B cell (primary cell): ENCODE measurements at regions not wholly inside any gene's neighbourhood (a gene's known extent, or its start where the extent isn't known, plus 50 kb on each side); places are given as distances from the start of the nearest gene placed in this dataset.

ENCODE experiments used
- ATAC-seq: fragments of 200-7000 bp; cut with Tn5 transposase; one replicate; pipeline ENCODE4 v1.10.0; 2021; ENCODE audit warnings: low read depth, mild to moderate bottlenecking, moderate number of reproducible peaks, moderate library complexity
- CTCF ChIA-PET: fragments of 350-600 bp; sonication (Branson Sonifier 250); formaldehyde crosslinking; loops from one replicate; lab custom pipeline; 2021; ENCODE audit warnings: antibody characterized with exemption, inconsistent platforms; lab: Charles Lee
- POLR2A ChIA-PET: fragments of 350-600 bp; sonication (Branson Sonifier 250); formaldehyde crosslinking; loops from one replicate; lab custom pipeline; 2021; ENCODE audit warnings: antibody characterized with exemption; lab: Charles Lee
- DNase-seq: peaks from one replicate; pipeline ENCODE4 v3.0.0; 2013
- H2AFZ ChIP-seq: 2 replicates; pipeline ENCODE4 v1.6.1; 2012; ENCODE audit warnings: mild to moderate bottlenecking, low read depth, low read length; ENCODE audit not compliant: insufficient read depth, poor library complexity, severe bottlenecking
- H3K27ac ChIP-seq, 2 donors: 1 replicate in 1 of 2; 2 replicates in 1 of 2; pipeline ENCODE4 v1.5.1; 2012 to 2013; ENCODE audit warnings: low read length in 2 of 2, mild to moderate bottlenecking in 2 of 2, moderate library complexity in 1 of 2
- H3K27me3 ChIP-seq, 4 experiments: fragments of 200-600 bp in 1 of 4; sonication (generic) in 1 of 4; replicated peaks in 1 of 4; 1 replicate in 2 of 4; 2 replicates in 2 of 4; pipeline versions ENCODE4 v1.6.1 to v1.7.0; 2013 to 2016; ENCODE audit warnings: low read length in 3 of 4, mild to moderate bottlenecking in 2 of 4, mixed read lengths in 1 of 4, moderate library complexity in 1 of 4; ENCODE audit not compliant: insufficient read depth in 4 of 4, control insufficient read depth in 3 of 4; ENCODE audit errors: control extremely low read depth in 1 of 4
- H3K36me3 ChIP-seq, 2 experiments: replicated peaks in 1 of 2; 1 replicate in 1 of 2; 2 replicates in 1 of 2; pipeline versions ENCODE4 v1.6.1 to v1.7.1; 2013; ENCODE audit warnings: low read length in 1 of 2; ENCODE audit not compliant: insufficient read depth in 2 of 2, control insufficient read depth in 1 of 2; ENCODE audit errors: control extremely low read depth in 1 of 2, extremely low read depth in 1 of 2
- H3K4me1 ChIP-seq, 2 donors: fragments of 200-600 bp in 1 of 2; sonication (generic) in 1 of 2; 1 replicate in 1 of 2; 2 replicates in 1 of 2; pipeline versions ENCODE4 v1.5.1 to v1.6.1; 2013 to 2017; ENCODE audit warnings: low read length in 2 of 2; ENCODE audit not compliant: control insufficient read depth in 2 of 2, insufficient read depth in 2 of 2
- H3K4me2 ChIP-seq: replicated peaks from 2 replicates; pipeline ENCODE3; 2012; ENCODE audit warnings: mild to moderate bottlenecking, low read depth, low read length; ENCODE audit not compliant: poor library complexity, severe bottlenecking
- H3K4me3 ChIP-seq, 5 experiments: fragments of 200-600 bp in 1 of 5; sonication (generic) in 1 of 5; 1 replicate in 3 of 5; 2 replicates in 2 of 5; pipeline versions ENCODE4 v1.5.1 to v1.7.0; 2011 to 2016; ENCODE audit warnings: low read length in 4 of 5, mild to moderate bottlenecking in 4 of 5, low read depth in 2 of 5, control low read depth in 1 of 5, moderate library complexity in 1 of 5; ENCODE audit not compliant: insufficient read depth in 1 of 5; ENCODE audit errors: control extremely low read depth in 1 of 5, extremely low read depth in 1 of 5
- H3K79me2 ChIP-seq: fragments of 200-600 bp; sonication (generic); one replicate; pipeline ENCODE4 v1.6.0; 2016; ENCODE audit warnings: low read length; ENCODE audit not compliant: control insufficient read depth, insufficient read depth
- H3K9ac ChIP-seq: fragments of 200-600 bp; sonication (generic); 2 replicates; pipeline ENCODE4 v1.6.1; 2017; ENCODE audit warnings: mild to moderate bottlenecking, low read length, moderate library complexity
- H3K9me3 ChIP-seq, 3 donors: one replicate each; pipeline versions ENCODE4 v1.6.1 to v1.7.1; 2013; ENCODE audit warnings: low read length in 2 of 3; ENCODE audit not compliant: control insufficient read depth in 2 of 3, insufficient read depth in 1 of 3; ENCODE audit errors: control extremely low read depth in 1 of 3
- H4K20me1 ChIP-seq: 2 replicates; pipeline ENCODE4 v1.6.0; 2012; ENCODE audit warnings: mild to moderate bottlenecking, low read length; ENCODE audit not compliant: insufficient read depth, control insufficient read depth, poor library complexity, severe bottlenecking
- H3K27ac Mint-ChIP-seq: one replicate; pipeline ENCODE4 v1.8.0; 2021; ENCODE audit warnings: mixed read lengths
- H3K27me3 Mint-ChIP-seq: one replicate; pipeline ENCODE4 v1.8.0; 2021; ENCODE audit warnings: mixed read lengths
- H3K4me1 Mint-ChIP-seq: one replicate; pipeline ENCODE4 v1.8.0; 2021; ENCODE audit warnings: mixed read lengths
- H3K4me3 Mint-ChIP-seq: one replicate; pipeline ENCODE4 v1.8.0; 2021; ENCODE audit warnings: mixed read lengths
- H3K9me3 Mint-ChIP-seq: one replicate; pipeline ENCODE4 v1.8.0; 2022; ENCODE audit warnings: mixed read lengths; ENCODE audit not compliant: insufficient read depth
- CTCF ChIP-seq: fragments of 200-600 bp; IDR thresholded peaks from one replicate; pipeline ENCODE4 v1.8.0; 2022; ENCODE audit warnings: antibody characterized with exemption, mild to moderate bottlenecking
- EZH2 ChIP-seq: IDR thresholded peaks from 2 replicates; pipeline ENCODE4 v1.6.1; 2012; ENCODE audit warnings: borderline replicate concordance, low read depth, mild to moderate bottlenecking, moderate library complexity, low read length; ENCODE audit not compliant: insufficient read depth, poor library complexity, severe bottlenecking
- WGBS: methylation state at CpG from one replicate; pipeline ENCODE4 v1.1.5; 2013; ENCODE audit warnings: missing lambda C conversion rate; ENCODE audit not compliant: insufficient coverage; 5-methylcytosine and 5-hydroxymethylcytosine counted together
- intact Hi-C: fragments of 100-400 bp; cut with micrococcal nuclease; formaldehyde crosslinking; loops from one replicate; pipeline ENCODE4 v1.10.0; 2022

- Mint-ChIP-seq H3K27ac (no peak overlapping the region), H3K27me3 (no peaks in the 10 kb centered on the region), H3K4me1 (no peaks in the 10 kb centered on the region), H3K9me3 (no peaks in the 10 kb centered on the region), H3K4me3 (no peak overlapping the region)
- H3K4me3 ChIP-seq: no peak overlapping the region
- no peak for ATAC-seq
- H3K79me2 ChIP-seq: no peaks in the 10 kb centered on the region
- POLR2A ChIA-PET: no interaction called here
- H3K9ac ChIP-seq: no peak overlapping the region
- no peaks in the 10 kb centered on the region for H3K36me3 ChIP-seq
- CTCF ChIA-PET: no interaction called here
- intact Hi-C loops: no loop called here
- H3K4me1 ChIP-seq: no peaks in the 10 kb centered on the region
- H3K4me2 ChIP-seq: no peak overlapping the region
- TF ChIP-seq CTCF (no peak), EZH2 (no peak)
- no peak overlapping the region for H2AFZ ChIP-seq
- H3K27me3 ChIP-seq: no peaks in the 10 kb centered on the region
- no peak overlapping the region for H3K27ac ChIP-seq
- no peaks in the 10 kb centered on the region for H3K9me3 ChIP-seq
- DNase-seq: no peak
- WGBS: 93% methylated on average over 2 of the region's 2 CpGs
- H4K20me1 ChIP-seq: no peaks in the 10 kb centered on the region
Observed at GRCh38 chr4:34922325-34922724, 1322.0 kb downstream of the ARAP2 start.

DNA sequence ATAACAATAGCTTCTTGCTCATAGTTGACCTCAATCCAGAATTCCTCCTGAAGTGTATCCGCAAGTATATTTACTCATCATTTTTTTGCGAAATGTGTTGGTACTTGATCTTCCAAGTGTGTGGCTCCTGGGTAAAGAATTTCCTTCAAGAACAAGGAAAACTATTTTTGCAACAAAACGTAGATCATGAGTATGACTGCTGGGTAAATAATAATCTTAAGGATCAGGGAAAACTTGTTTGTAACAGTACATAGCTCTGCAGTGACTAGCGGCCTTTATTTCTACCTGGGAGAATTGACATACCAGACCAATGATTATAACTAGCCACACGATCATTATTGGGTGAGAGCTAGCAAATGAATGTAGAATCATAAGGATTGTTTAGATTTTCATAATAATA, 1311.7 kb downstream of the ARAP2 start:
- no CpG with 5 or more reads among the region's 5 CpGs for WGBS
- Histone ChIP-seq H3K27me3 (no peaks in the 10 kb centered on the region), H3K36me3 (no peaks in the 10 kb centered on the region), H4K20me1 (no peaks in the 10 kb centered on the region), H3K27ac (no peak overlapping the region), H3K4me2 (no peak overlapping the region), H3K9ac (no peak overlapping the region), H3K4me1 (no peaks in the 10 kb centered on the region), H3K4me3 (no peak overlapping the region), H3K79me2 (no peaks in the 10 kb centered on the region), H2AFZ (no peak overlapping the region), H3K9me3 (no peaks in the 10 kb centered on the region)
- intact Hi-C loops: no loop called here
- DNase-seq: no peak
- CTCF ChIA-PET: no interaction called here
- Mint-ChIP-seq H3K9me3 (peaks cover 8% of the 10 kb centered on the region), H3K4me3 (no peak overlapping the region), H3K27me3 (no peaks in the 10 kb centered on the region), H3K27ac (no peak overlapping the region), H3K4me1 (no peaks in the 10 kb centered on the region)
- POLR2A ChIA-PET: no interaction called here
- no peak for ATAC-seq
- TF ChIP-seq CTCF: no peak
- no peak for TF ChIP-seq EZH2
